HUES48 (cell line): ENCODE measurements at regions not wholly inside any gene's neighbourhood (a gene's known extent, or its start where the extent isn't known, plus 50 kb on each side); places are given as distances from the start of the nearest gene placed in this dataset.

Experiments
- H3K27ac ChIP-seq: one replicate; pipeline ENCODE4 v1.7.0; 2013; ENCODE audit warnings: low read depth, low read length, inconsistent platforms
- H3K27me3 ChIP-seq: 2 replicates; pipeline ENCODE4 v1.6.1; 2013; ENCODE audit warnings: mild to moderate bottlenecking, low read length; ENCODE audit not compliant: control insufficient read depth, insufficient read depth
- H3K36me3 ChIP-seq: 2 replicates; pipeline ENCODE4 v1.6.1; 2013; ENCODE audit warnings: low read length; ENCODE audit not compliant: control insufficient read depth, insufficient read depth
- H3K4me1 ChIP-seq: 2 replicates; pipeline ENCODE4 v1.6.1; 2013; ENCODE audit warnings: mild to moderate bottlenecking, low read length; ENCODE audit not compliant: control insufficient read depth, insufficient read depth
- H3K4me3 ChIP-seq: 2 replicates; pipeline ENCODE4 v1.5.1; 2013; ENCODE audit warnings: mild to moderate bottlenecking, low read depth, low read length
- H3K9ac ChIP-seq: 2 replicates; pipeline ENCODE4 v1.6.1; 2013; ENCODE audit warnings: mild to moderate bottlenecking, low read depth, low read length, moderate library complexity
- H3K9me3 ChIP-seq: 2 replicates; pipeline ENCODE4 v1.6.1; 2013; ENCODE audit warnings: low read length; ENCODE audit not compliant: control insufficient read depth, insufficient read depth

DNA sequence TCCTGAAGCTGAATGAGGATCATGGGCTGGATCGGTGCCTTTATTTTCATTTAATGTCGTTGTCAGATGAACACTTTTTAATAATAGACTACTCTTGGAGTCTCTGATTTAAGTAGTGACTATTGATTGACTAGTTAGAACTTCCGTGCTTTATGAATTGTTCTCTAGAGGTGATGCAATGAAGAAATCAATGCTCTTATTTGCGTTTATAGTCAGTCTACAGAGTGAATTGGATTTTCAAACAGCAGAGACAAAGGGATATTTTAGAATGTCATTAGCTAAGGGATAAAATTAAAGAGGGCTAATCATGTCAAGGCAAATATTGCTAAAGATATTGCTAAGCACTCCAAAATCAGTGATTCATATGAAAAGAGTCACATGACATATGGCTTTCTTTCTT is 652.0 kb upstream of the NRP1 start:
- Histone ChIP-seq H3K9me3 (no peaks in the 10 kb centered on the region), H3K36me3 (no peaks in the 10 kb centered on the region), H3K27ac (no peak overlapping the region), H3K27me3 (no peaks in the 10 kb centered on the region), H3K4me3 (no peak overlapping the region), H3K9ac (no peak overlapping the region), H3K4me1 (no peaks in the 10 kb centered on the region)

DNA sequence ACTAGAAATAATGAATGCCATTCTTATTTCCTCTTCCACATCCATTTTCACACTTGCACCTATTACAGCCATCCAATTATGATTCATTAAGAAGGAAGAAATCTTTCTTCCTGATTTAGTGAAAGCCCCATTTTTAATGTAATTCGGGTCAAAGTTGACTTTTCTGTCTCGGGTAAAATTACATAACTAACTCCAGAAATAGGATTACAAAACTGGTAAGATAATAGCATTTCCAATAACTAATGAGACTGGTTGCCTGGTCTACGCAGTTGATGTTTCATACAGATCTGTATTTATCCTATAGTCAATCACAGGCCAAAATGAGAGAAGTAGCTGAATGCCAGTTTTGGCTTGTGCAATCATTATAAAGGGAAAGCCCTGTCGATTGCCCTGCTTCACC is 651.5 kb upstream of the NRP1 start:
- Histone ChIP-seq H3K9ac (no peak overlapping the region), H3K27me3 (no peaks in the 10 kb centered on the region), H3K4me3 (no peak overlapping the region), H3K4me1 (no peaks in the 10 kb centered on the region), H3K9me3 (no peaks in the 10 kb centered on the region), H3K27ac (no peak overlapping the region), H3K36me3 (no peaks in the 10 kb centered on the region)

DNA sequence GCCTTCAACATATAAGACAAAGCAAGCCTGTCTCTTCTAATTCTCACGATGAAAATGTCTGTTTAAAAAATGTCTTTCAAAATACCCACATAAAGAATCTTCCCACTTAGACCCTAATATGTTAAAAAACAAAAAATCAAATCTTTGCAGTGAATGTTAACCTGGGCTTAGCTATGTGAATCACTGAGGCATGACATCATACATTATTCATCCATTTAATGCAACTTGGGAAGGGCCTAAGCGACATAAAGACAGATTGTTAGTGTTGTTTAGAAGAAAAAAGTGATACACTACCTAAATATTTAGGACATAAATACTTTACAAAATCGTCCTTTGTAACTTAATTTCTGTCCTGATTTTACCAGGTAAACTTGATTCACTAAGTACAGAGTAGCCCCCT is 648.5 kb upstream of the NRP1 start:
- no peaks in the 10 kb centered on the region for H3K36me3 ChIP-seq
- H3K9me3 ChIP-seq, result no peaks in the 10 kb centered on the region
- H3K27ac ChIP-seq, result no peak overlapping the region
- H3K4me3 ChIP-seq, result no peak overlapping the region
- H3K27me3 ChIP-seq, result no peaks in the 10 kb centered on the region
- H3K9ac ChIP-seq, result no peak overlapping the region
- H3K4me1 ChIP-seq, result no peaks in the 10 kb centered on the region

DNA sequence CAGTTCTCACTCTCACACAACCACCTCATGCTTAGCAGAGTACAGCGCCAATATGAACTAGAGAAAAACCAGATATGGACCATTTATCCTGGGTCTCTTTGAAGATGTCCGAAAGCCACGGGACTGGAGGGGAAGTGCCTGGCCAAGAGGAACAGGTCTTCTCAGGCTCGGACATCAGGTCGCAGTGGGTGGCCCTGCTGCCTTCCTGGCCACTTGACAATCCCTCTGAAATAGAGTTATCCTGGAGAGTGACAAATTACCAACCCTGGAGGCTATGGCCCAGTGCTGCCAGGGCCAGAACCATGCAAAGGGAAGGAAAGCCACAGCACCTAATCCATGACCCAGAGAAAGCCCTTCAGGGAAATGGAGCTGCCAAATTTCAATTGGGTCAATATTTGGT is 646.8 kb upstream of the NRP1 start:
- H3K4me3 ChIP-seq, result no peak overlapping the region
- no peaks in the 10 kb centered on the region for H3K36me3 ChIP-seq
- H3K9me3 ChIP-seq, result no peaks in the 10 kb centered on the region
- H3K4me1 ChIP-seq, result no peaks in the 10 kb centered on the region
- H3K27ac ChIP-seq, result no peak overlapping the region
- no peak overlapping the region for H3K9ac ChIP-seq
- H3K27me3 ChIP-seq, result no peaks in the 10 kb centered on the region

DNA sequence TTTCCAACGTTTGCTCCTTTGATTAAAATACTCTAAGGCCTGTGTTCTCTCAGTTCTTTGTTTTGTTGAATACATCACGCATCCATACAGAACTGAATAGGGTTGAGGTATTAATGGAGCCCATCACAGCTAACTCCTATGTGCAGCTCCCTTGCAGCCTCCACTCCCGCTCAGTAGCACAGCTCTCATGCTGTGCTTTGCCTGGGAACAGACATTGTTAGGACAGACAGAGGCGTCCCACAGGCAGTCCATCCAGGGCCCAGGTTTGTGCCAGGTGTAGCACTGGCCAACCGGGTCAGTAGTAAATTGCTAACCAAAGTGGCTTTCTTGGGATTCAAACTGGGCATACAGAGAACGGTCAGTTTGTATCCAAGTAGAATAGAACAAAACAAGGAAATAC is 644.7 kb upstream of the NRP1 start:
- no peaks in the 10 kb centered on the region for H3K36me3 ChIP-seq
- H3K27ac ChIP-seq, result no peak overlapping the region
- H3K27me3 ChIP-seq, result no peaks in the 10 kb centered on the region
- no peak overlapping the region for H3K9ac ChIP-seq
- H3K9me3 ChIP-seq, result no peaks in the 10 kb centered on the region
- no peak overlapping the region for H3K4me3 ChIP-seq
- no peaks in the 10 kb centered on the region for H3K4me1 ChIP-seq

DNA sequence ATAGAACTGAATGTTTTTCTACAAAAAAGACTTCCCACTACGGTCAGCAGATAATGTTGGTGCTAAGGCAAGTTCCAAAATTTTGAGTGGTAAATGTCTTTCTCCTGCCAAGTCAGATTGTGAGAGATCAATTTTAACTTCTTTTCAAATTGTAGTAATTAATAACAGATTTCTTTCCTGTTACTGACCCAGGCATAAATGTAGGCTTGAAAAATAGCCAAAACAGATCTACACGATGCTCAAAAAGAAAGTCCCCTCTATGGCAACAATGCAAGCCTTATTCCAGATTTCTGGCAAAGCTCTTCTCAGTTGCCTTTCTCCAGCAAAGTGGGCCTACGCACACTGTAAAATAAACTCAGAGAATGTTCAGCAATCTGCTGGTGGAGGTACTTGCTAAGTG is 641.0 kb upstream of the NRP1 start:
- Histone ChIP-seq H3K9me3 (no peaks in the 10 kb centered on the region), H3K27ac (no peak overlapping the region), H3K4me1 (no peaks in the 10 kb centered on the region), H3K4me3 (no peak overlapping the region), H3K36me3 (no peaks in the 10 kb centered on the region), H3K27me3 (no peaks in the 10 kb centered on the region), H3K9ac (no peak overlapping the region)

DNA sequence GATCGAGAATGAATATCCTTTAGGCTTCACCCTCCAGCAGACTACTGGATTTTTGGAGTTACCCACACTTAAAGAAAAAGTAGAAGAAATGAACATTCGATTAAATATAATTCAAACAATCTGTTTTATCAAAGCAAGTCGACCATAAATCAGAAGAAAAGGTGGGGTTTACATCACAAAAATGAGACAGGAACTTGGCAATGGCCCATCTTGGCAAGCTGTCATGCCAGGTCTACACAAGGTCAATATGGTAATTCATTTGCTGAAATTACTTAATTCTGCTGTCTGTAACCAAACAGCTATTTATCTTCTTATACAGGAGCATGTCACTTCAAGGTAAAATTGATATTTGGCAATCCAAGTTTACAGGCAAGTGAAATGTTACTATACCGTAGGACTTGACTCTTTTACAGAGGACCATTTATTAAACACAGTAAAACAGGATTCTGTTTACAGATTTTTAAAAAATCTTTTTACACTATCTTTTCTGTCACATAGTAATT is 640.6 kb upstream of the NRP1 start:
- no peaks in the 10 kb centered on the region for H3K9me3 ChIP-seq
- H3K9ac ChIP-seq, result no peak overlapping the region
- H3K4me3 ChIP-seq, result no peak overlapping the region
- H3K27ac ChIP-seq, result no peak overlapping the region
- no peaks in the 10 kb centered on the region for H3K27me3 ChIP-seq
- no peaks in the 10 kb centered on the region for H3K36me3 ChIP-seq
- H3K4me1 ChIP-seq, result no peaks in the 10 kb centered on the region

DNA sequence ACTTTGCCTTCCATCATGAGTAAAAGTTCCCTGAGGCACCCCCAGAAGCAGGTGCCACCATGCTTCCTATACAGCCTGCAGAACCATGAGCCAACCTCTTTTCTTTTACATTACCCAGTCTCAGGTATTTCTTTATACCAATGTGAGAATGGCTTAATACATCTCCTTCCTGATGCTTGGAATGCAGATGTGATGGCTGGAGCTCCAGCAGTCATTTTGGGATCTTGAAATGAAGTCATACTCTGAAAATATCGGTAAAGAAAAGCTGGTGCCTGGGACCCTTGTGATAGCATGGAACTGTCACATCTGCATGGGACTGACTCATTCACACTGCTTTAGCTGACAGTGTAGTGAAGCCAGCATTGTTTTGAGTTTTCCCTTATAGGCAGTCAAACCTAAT is 634.5 kb upstream of the NRP1 start:
- H3K4me3 ChIP-seq, result no peak overlapping the region
- H3K36me3 ChIP-seq, result no peaks in the 10 kb centered on the region
- no peaks in the 10 kb centered on the region for H3K9me3 ChIP-seq
- no peaks in the 10 kb centered on the region for H3K27me3 ChIP-seq
- no peaks in the 10 kb centered on the region for H3K4me1 ChIP-seq
- no peak overlapping the region for H3K27ac ChIP-seq
- H3K9ac ChIP-seq, result no peak overlapping the region

DNA sequence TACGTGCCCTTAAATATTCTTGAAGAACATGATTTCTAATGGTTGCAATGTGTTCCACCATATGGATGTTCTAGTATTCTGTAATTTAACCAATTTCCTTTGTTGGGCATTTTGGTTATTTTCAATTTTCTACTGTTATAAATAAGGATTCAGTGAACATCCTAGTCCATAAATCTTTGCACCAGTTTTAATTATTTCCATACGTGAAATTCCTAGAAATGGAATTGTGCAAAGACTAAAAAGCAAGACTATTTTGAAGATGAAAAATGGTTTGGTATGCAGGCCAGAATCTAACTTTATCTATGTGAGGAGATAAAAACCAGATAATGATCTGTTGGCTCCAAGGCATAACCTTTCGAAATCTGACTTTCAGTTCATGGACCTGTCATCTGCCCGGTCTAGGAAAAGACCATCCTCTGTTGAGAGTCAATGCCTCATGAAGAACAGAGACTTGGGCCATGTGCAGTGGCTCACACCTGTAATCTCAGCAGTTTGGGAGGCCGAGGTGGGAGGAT is 633.2 kb upstream of the NRP1 start:
- H3K9me3 ChIP-seq, result no peaks in the 10 kb centered on the region
- H3K27ac ChIP-seq, result no peak overlapping the region
- no peak overlapping the region for H3K9ac ChIP-seq
- H3K36me3 ChIP-seq, result no peaks in the 10 kb centered on the region
- H3K27me3 ChIP-seq, result no peaks in the 10 kb centered on the region
- H3K4me3 ChIP-seq, result no peak overlapping the region
- H3K4me1 ChIP-seq, result no peaks in the 10 kb centered on the region

DNA sequence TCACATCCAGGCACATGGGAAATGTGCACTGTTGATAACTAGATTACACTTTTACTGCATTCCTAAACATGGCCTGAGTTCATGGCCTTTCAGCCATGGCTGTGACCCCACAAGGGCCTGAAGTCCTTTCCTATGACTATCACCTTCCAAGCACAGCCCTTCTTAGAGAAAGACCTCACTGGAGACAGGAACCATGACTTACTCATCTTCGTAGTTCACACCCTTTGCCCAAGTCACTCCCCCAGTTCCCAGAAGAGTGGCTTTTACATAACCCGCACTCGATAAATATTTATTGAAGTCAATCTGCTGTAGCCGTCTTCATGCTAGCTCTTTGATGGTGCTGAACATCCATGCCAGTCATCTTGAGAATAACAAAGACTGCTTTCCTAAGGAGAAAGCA is 632.5 kb upstream of the NRP1 start:
- Histone ChIP-seq H3K36me3 (no peaks in the 10 kb centered on the region), H3K4me3 (no peak overlapping the region), H3K27ac (no peak overlapping the region), H3K27me3 (no peaks in the 10 kb centered on the region), H3K9ac (no peak overlapping the region), H3K4me1 (no peaks in the 10 kb centered on the region), H3K9me3 (no peaks in the 10 kb centered on the region)

DNA sequence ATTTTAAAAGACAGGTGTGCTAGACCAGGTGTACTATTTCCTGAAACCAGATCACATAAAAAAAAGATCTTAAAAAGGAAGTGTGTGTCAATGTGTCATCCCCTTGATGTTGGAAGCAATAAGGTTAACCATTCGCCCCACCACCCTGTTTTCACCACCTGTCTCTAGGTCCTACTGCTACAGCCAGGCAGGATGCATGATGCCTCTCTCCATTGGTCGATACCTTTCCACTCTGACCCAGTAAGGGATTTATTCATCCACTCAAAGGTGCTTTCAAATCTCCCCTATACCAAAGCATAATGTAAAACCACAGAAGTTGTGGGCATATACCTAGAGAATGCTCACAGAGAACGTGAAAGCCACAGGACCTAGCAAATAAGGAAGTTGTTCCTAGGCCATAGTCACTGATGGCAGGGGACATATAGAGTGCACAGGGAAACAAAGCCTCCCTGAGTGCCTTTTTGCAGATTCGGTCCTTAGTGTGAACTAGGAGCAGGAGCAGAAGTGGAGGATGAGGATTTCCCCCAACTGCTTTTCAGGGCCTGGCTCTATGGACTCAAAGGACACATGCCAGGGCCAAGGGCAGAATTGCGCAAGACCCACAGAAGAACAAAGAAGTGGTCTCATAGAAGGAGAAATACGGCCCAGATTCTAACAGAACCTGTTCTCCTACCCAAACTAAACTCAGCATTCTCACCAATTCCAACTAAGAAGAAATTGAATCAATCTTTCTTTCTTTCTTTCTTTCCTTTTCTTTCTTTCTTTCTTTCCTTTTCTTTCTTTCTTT is 631.5 kb upstream of the NRP1 start:
- H3K9ac ChIP-seq, result no peak overlapping the region
- H3K9me3 ChIP-seq, result no peaks in the 10 kb centered on the region
- no peaks in the 10 kb centered on the region for H3K27me3 ChIP-seq
- H3K36me3 ChIP-seq, result no peaks in the 10 kb centered on the region
- no peak overlapping the region for H3K4me3 ChIP-seq
- no peak overlapping the region for H3K27ac ChIP-seq
- no peaks in the 10 kb centered on the region for H3K4me1 ChIP-seq
